Endothelial cell of umbilical vein (primary cell): ENCODE measurements at regions not wholly inside any gene's neighbourhood (a gene's known extent, or its start where the extent isn't known, plus 50 kb on each side); places are given as distances from the start of the nearest gene placed in this dataset.

Source experiments
- EZH2 ChIP-seq: IDR thresholded peaks from 2 replicates; pipeline ENCODE4 v1.6.1; 2012; ENCODE audit warnings: borderline replicate concordance, low read depth, mild to moderate bottlenecking, moderate library complexity, low read length, inconsistent platforms; ENCODE audit not compliant: severe bottlenecking
- FOS ChIP-seq: IDR thresholded peaks from 2 replicates; pipeline ENCODE4 v1.6.1; 2011; ENCODE audit warnings: mild to moderate bottlenecking, low read length, moderate library complexity, borderline replicate concordance; ENCODE audit not compliant: insufficient read depth
- GATA2 ChIP-seq: IDR thresholded peaks from 2 replicates; pipeline ENCODE4 v1.7.0; 2011; ENCODE audit warnings: low read depth, mild to moderate bottlenecking, moderate library complexity, mixed read lengths, low read length; ENCODE audit not compliant: insufficient read length, insufficient read depth
- JUN ChIP-seq: IDR thresholded peaks from 2 replicates; pipeline ENCODE4 v1.6.1; 2011; ENCODE audit warnings: borderline replicate concordance, low read depth; ENCODE audit not compliant: insufficient read length, insufficient read depth
- POLR2A ChIP-seq: IDR thresholded peaks from 2 replicates; pipeline ENCODE4 v1.6.1; 2012; ENCODE audit warnings: low read depth, mild to moderate bottlenecking, control low read depth, low read length
- TF ChIP-seq, protein P1 (sequence below), 2 donors: IDR thresholded peaks; 1 replicate in 1 of 2; 2 replicates in 1 of 2; pipeline ENCODE4 v1.5.1; 2011; ENCODE audit warnings: low read length in 2 of 2, mild to moderate bottlenecking in 2 of 2, moderate library complexity in 2 of 2, control low read depth in 1 of 2, inconsistent platforms in 1 of 2, low read depth in 1 of 2; ENCODE audit not compliant: insufficient read depth in 1 of 2; ENCODE audit errors: extremely low read depth in 1 of 2

DNA sequence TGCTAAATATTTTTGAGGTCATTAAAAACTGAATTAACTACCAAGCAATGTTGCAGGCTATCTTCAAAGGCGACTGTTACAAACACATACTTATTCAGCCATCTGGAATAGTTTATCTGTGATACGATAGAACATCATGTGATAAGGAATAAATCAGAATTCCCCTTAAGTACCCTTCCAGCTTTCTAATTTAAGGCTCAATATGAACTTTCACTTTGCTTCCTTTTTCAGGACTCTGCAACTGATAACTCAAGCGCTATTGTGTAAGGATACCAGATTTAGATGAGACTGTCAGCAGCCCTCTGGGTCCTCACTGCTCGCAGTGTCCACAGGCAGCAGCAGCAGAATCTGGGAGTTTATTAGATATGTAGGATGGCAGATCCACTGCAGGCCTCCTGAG, 416.3 kb downstream of the SPATA31D1 start:
- TF ChIP-seq JUN (no peak), GATA2 (no peak), EZH2 (no peak), POLR2A (no peak), FOS (no peak)
- TF ChIP-seq, protein P1, sequence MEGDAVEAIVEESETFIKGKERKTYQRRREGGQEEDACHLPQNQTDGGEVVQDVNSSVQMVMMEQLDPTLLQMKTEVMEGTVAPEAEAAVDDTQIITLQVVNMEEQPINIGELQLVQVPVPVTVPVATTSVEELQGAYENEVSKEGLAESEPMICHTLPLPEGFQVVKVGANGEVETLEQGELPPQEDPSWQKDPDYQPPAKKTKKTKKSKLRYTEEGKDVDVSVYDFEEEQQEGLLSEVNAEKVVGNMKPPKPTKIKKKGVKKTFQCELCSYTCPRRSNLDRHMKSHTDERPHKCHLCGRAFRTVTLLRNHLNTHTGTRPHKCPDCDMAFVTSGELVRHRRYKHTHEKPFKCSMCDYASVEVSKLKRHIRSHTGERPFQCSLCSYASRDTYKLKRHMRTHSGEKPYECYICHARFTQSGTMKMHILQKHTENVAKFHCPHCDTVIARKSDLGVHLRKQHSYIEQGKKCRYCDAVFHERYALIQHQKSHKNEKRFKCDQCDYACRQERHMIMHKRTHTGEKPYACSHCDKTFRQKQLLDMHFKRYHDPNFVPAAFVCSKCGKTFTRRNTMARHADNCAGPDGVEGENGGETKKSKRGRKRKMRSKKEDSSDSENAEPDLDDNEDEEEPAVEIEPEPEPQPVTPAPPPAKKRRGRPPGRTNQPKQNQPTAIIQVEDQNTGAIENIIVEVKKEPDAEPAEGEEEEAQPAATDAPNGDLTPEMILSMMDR (IDR thresholded peaks at IDR 0.05; ENCODE audit: extremely low read depth in 1 of 2, insufficient read depth in 1 of 2, low read depth in 1 of 2, low read length in 2 of 2): no peak
